ENCODE measurements at regions not wholly inside any gene's neighbourhood (a gene's known extent, or its start where the extent isn't known, plus 50 kb on each side); places are given as distances from the start of the nearest gene placed in this dataset.

DNA sequence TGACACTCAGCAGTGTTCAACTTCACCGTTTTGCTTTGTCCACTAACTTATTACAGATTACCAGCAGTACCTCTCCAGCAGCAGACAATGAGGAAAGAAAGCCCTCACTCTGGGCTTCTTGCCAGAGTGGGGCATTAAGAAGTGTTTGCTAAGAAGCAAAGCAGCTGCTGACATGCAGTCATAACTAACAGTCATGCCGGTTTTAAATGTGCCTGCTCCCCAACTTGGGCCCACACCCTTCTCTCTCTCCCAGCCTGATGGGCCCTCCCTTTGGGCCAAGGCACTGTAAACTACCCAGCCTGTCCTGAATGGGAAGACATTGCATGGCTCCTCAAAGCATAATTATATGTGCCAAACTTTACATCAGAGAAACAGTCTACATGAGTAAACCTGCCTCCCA is 54.6 kb upstream of the HHIP start:
- H3K4me1 ChIP-seq, result no peaks in the 10 kb centered on the region
- WGBS, 2 donors (ENCODE audit: low coverage in 1 of 2), result 0% methylated on average over 2 of the region's 2 CpGs
- ATAC-seq, result no peak
- no peaks in the 10 kb centered on the region for H3K27me3 ChIP-seq
- H3K36me3 ChIP-seq, result no peaks in the 10 kb centered on the region
- H3K9me3 ChIP-seq, result peaks cover 0 to 7% (median 0%) of the 10 kb centered on the region in 3 donors
- no peak for TF ChIP-seq EP300 (IDR thresholded peaks at IDR 0.05)
- TF ChIP-seq POLR2A (IDR thresholded peaks at IDR 0.05), result no peak
- TF ChIP-seq, protein P1, sequence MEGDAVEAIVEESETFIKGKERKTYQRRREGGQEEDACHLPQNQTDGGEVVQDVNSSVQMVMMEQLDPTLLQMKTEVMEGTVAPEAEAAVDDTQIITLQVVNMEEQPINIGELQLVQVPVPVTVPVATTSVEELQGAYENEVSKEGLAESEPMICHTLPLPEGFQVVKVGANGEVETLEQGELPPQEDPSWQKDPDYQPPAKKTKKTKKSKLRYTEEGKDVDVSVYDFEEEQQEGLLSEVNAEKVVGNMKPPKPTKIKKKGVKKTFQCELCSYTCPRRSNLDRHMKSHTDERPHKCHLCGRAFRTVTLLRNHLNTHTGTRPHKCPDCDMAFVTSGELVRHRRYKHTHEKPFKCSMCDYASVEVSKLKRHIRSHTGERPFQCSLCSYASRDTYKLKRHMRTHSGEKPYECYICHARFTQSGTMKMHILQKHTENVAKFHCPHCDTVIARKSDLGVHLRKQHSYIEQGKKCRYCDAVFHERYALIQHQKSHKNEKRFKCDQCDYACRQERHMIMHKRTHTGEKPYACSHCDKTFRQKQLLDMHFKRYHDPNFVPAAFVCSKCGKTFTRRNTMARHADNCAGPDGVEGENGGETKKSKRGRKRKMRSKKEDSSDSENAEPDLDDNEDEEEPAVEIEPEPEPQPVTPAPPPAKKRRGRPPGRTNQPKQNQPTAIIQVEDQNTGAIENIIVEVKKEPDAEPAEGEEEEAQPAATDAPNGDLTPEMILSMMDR (IDR thresholded peaks at IDR 0.05), result no peak
- no peak for TF ChIP-seq POLR2AphosphoS5 (IDR thresholded peaks at IDR 0.05)
- H3K27ac ChIP-seq, result no peak overlapping the region
- no peak overlapping the region for H3K4me3 ChIP-seq

DNA sequence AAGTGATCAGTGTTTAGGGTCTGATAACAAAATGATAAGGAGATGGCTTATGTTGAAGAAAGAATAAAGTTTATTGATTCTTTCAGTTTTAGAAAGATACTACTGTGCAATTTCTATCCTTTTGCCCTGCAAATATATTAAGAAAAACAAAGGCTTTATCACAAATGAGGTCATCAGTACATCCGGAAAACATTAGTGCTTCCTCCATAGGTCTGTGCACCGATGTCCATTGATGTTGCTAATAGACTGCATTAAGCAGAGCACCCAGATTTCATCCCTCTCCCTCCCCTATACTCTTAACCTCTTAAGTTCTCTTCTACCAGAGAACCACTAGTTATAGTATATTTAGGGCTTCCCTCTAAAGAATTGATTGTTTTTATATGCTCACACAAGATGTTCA is 53.7 kb upstream of the HHIP start:
- Histone ChIP-seq H3K27me3 (no peaks in the 10 kb centered on the region), H3K4me1 (no peaks in the 10 kb centered on the region), H3K9me3 (peaks cover 0 to 7% (median 0%) of the 10 kb centered on the region in 3 donors), H3K27ac (no peak overlapping the region), H3K36me3 (no peaks in the 10 kb centered on the region), H3K4me3 (no peak overlapping the region)
- TF ChIP-seq, protein P1 (IDR thresholded peaks at IDR 0.05), result no peak
- TF ChIP-seq POLR2AphosphoS5 (IDR thresholded peaks at IDR 0.05) (no peak), EP300 (IDR thresholded peaks at IDR 0.05) (no peak), POLR2A (IDR thresholded peaks at IDR 0.05) (no peak)
- 62 to 75% methylated on average over 2 of the region's 2 CpGs for WGBS, 2 donors (ENCODE audit: low coverage in 1 of 2)
- no peak for ATAC-seq

DNA sequence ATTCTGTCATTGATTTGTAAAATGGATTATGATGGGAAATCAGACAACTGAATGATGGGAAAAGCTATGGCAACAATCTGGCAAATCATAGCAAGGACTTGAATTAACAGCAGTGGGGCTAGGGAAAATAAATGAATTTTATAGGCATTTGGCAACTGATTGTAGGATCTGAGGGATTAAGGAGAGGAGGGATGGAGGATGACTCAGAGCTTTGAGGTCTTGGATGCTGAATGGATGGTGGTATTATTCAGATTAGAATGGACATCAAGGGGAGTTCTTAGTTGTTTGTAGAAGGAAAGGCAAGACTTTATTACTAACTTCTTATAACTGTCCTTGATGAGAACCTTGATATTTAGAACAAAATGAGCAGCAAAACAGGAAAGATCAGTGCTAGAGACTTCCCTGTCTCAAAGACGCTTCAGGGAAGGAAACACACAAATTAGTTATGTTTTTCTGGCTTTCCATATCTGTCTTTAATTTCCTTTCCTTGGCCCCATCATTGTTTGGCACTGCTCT is 51.4 kb upstream of the HHIP start:
- ATAC-seq, result no peak
- 79% methylated on average over 1 of the region's 1 CpG for WGBS, 2 donors (ENCODE audit: low coverage in 1 of 2)
- no peaks in the 10 kb centered on the region for H3K9me3 ChIP-seq
- H3K27me3 ChIP-seq, result no peaks in the 10 kb centered on the region
- no peaks in the 10 kb centered on the region for H3K36me3 ChIP-seq
- H3K4me3 ChIP-seq, result no peak overlapping the region
- H3K4me1 ChIP-seq, result no peaks in the 10 kb centered on the region
- TF ChIP-seq EP300 (IDR thresholded peaks at IDR 0.05) (no peak), POLR2AphosphoS5 (IDR thresholded peaks at IDR 0.05) (no peak), POLR2A (IDR thresholded peaks at IDR 0.05) (no peak)
- TF ChIP-seq, protein P1 (IDR thresholded peaks at IDR 0.05), result no peak
- H3K27ac ChIP-seq, result no peak overlapping the region

DNA sequence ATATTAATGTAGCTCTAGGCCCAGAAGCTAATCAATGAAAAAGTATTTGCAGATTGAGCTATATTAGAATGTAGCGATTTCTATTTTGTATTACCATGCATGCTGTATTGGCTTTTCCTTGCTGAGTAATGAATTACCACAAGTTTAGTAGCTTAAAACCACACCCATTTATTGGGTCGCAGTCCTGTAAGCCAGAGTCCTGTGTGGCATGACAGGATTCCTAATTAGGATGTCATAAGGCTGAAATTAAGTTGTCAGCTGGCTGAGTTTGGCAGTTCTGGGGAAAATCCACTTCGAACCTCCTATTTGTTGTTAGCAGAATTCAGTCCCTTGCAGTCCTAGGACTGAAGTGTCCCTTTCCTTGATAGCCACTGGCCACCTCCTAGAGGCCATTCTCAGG is 50.3 kb upstream of the HHIP start:
- Histone ChIP-seq H3K27ac (no peak overlapping the region), H3K27me3 (no peaks in the 10 kb centered on the region), H3K36me3 (no peaks in the 10 kb centered on the region), H3K9me3 (no peaks in the 10 kb centered on the region), H3K4me3 (no peak overlapping the region), H3K4me1 (no peaks in the 10 kb centered on the region)
- no peak for TF ChIP-seq POLR2A (IDR thresholded peaks at IDR 0.05)
- TF ChIP-seq POLR2AphosphoS5 (IDR thresholded peaks at IDR 0.05), result no peak
- TF ChIP-seq, protein P1 (IDR thresholded peaks at IDR 0.05), result no peak
- no peak for TF ChIP-seq EP300 (IDR thresholded peaks at IDR 0.05)
- no peak for ATAC-seq
- 88 to 96% methylated on average over 3 of the region's 3 CpGs for WGBS, 2 donors (ENCODE audit: low coverage in 1 of 2)
